Thymus (tissue), 11 donors: ENCODE measurements at regions not wholly inside any gene's neighbourhood (a gene's known extent, or its start where the extent isn't known, plus 50 kb on each side); places are given as distances from the start of the nearest gene placed in this dataset.
A peak's percentile ranks its signal among the peaks of the same experiment; 100 is the strongest.

Source experiments
- DNase-seq, 9 donors: peaks; one replicate each; pipeline ENCODE4 v3.0.0-alpha.2; 2013; ENCODE audit warnings: low spot score in 9 of 9, low read depth in 6 of 9, missing footprints in 1 of 9
- H3K27ac ChIP-seq, 2 donors: one replicate each; pipeline ENCODE4 v1.5.1; 2013; ENCODE audit warnings: control low read depth in 1 of 2, low read depth in 1 of 2, low read length in 1 of 2, mild to moderate bottlenecking in 1 of 2, moderate library complexity in 1 of 2
- H3K27me3 ChIP-seq, 2 donors: one replicate each; pipeline ENCODE4 v1.5.1; 2013; ENCODE audit warnings: low read length in 1 of 2; ENCODE audit not compliant: control insufficient read depth in 2 of 2, insufficient read depth in 1 of 2
- H3K36me3 ChIP-seq, 2 donors: one replicate each; pipeline ENCODE4 v1.5.1; 2013; ENCODE audit warnings: low read length in 1 of 2, mild to moderate bottlenecking in 1 of 2, moderate library complexity in 1 of 2; ENCODE audit not compliant: control insufficient read depth in 2 of 2, insufficient read depth in 2 of 2
- H3K4me1 ChIP-seq, 2 donors: one replicate each; pipeline ENCODE4 v1.5.1; 2013; ENCODE audit warnings: low read length in 2 of 2; ENCODE audit not compliant: control insufficient read depth in 2 of 2, insufficient read depth in 2 of 2
- H3K4me3 ChIP-seq, 2 donors: one replicate each; pipeline ENCODE4 v1.5.1; 2013; ENCODE audit warnings: low read length in 2 of 2, control low read depth in 1 of 2, mild to moderate bottlenecking in 1 of 2
- H3K9me3 ChIP-seq, 2 donors: one replicate each; pipeline ENCODE4 v1.5.1; 2013; ENCODE audit warnings: low read length in 1 of 2, mild to moderate bottlenecking in 1 of 2; ENCODE audit not compliant: control insufficient read depth in 2 of 2, insufficient read depth in 1 of 2
- WGBS: extraction: QIAGEN DNeasy Blood & Tissue Kit; methylation state at CpG from one replicate; pipeline ENCODE4 v1.1.7; 2013; 5-methylcytosine and 5-hydroxymethylcytosine counted together
- donor health status: healthy.

DNA sequence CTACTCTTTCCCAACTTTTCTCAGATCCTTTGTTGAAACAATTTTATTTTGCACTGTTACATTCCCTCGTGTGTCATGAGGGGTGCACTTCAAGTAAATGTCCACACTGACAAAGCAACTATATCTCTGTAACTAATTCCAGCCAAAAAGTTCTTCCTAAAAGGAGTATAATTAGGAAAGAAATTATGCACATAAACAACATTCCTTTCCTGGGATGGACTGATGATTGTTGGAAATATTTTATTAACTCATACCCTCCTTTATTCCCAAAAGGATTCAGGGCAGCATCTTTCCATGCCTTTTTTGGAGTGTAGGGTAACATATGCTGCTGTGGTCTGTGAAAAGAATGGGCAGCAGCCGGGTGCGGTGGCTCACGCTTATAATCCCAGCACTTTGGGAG is 426.1 kb upstream of the THBS1 start:
- no peak for DNase-seq
- no peaks in the 10 kb centered on the region for H3K9me3 ChIP-seq
- no peaks in the 10 kb centered on the region for H3K36me3 ChIP-seq
- no peak overlapping the region for H3K4me3 ChIP-seq
- WGBS: 96% methylated on average over 4 of the region's 4 CpGs
- H3K4me1 ChIP-seq: no peaks in the 10 kb centered on the region
- no peak overlapping the region for H3K27ac ChIP-seq
- no peaks in the 10 kb centered on the region for H3K27me3 ChIP-seq

DNA sequence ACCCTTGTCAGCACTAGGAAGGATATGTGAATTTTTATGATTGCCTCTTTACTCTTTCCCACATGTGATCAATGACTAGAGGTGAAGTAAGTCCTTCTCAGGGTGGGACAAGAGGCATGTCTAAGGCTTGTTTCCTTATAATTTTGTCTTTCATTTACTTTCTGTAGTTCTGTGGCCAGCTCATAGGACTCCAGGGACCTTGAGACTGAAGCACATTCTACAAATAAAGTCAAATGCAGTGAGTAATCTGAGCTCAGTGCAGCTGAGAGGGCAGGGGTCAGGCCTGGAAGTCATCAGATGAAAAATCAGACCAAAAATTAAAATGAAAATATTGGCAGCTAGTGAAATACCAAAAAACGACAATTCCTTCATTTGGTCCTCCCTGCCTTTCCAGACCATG is 424.7 kb upstream of the THBS1 start:
- no peak overlapping the region for H3K4me3 ChIP-seq
- no peaks in the 10 kb centered on the region for H3K27me3 ChIP-seq
- no peak overlapping the region for H3K27ac ChIP-seq
- no peaks in the 10 kb centered on the region for H3K36me3 ChIP-seq
- DNase-seq: no peak
- H3K9me3 ChIP-seq: no peaks in the 10 kb centered on the region
- WGBS: 91% methylated on average over 1 of the region's 1 CpG
- no peaks in the 10 kb centered on the region for H3K4me1 ChIP-seq

DNA sequence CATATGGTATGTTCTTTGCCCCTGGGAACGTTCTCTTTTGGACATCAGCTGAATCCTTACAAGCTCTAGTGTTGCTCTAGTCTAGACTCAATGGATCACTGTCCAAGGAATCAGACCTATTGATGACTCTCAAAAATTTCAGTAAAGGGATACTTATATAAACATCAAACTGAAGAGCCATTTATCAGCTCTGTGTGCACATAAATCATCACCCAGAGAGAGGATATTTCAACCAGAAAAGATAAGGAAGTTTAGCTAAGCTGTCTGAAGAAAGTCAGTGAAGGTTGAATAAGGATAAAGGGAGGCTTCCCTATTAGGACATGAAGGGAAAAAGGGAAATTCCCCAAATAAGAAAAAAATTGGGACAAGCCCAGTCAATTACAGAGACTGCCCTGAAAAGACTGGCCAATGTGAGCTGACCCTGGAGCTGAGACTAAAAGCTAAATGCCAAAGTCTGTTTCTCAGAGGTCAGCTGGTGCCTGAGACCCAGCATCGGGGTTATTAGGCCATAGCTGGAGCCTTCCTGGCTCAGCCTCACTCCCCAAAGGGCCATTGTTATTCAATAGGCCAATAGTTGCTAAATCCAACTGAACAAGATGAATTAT is 424.1 kb upstream of the THBS1 start:
- WGBS: 95% methylated on average over 2 of the region's 2 CpGs
- Histone ChIP-seq H3K9me3 (no peaks in the 10 kb centered on the region), H3K27me3 (no peaks in the 10 kb centered on the region), H3K36me3 (no peaks in the 10 kb centered on the region), H3K4me1 (no peaks in the 10 kb centered on the region), H3K27ac (no peak overlapping the region), H3K4me3 (no peak overlapping the region)
- DNase-seq: no peak

DNA sequence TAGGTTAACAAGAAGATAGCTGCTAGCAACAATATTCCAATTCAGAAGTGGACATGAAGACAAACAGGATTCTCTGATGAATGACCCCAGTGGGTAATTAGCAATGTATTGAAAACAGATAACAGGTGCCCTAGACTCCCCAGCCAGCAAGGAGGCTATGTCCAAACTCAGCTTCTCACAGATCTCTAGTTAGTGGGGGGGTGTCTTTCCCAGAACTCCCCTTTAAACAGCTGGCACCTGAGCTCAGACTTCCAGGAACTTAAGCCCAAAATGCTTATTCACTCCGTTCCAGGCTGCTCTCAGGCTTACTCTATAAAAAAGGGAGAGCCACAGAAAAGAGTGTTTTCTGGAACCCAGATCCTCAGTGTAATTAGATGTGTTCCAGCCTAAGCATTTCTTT is 423.0 kb upstream of the THBS1 start:
- Histone ChIP-seq H3K9me3 (no peaks in the 10 kb centered on the region), H3K27me3 (no peaks in the 10 kb centered on the region), H3K4me1 (no peaks in the 10 kb centered on the region), H3K4me3 (no peak overlapping the region), H3K36me3 (no peaks in the 10 kb centered on the region), H3K27ac (no peak overlapping the region)
- WGBS: 70% methylated on average over 1 of the region's 1 CpG
- no peak for DNase-seq

DNA sequence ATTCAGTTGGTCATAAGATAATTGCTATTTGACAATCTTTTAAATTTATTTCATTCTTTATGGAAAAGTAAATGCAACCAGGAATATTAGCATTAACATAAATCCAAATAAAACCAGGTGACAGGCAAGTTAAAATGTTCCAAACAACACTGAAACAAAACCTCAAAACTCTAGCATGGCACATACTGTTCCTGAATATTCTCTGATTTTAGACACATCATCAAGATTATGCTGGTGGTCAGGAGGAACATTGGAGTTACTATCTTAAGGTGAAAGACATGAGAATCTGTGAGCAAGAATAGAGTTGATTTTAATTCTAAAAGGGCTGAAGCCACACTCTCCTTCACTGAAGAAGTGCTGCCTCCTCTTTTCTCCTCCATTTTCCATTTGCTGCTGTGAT is 421.0 kb upstream of the THBS1 start:
- no peaks in the 10 kb centered on the region for H3K36me3 ChIP-seq
- DNase-seq: no peak
- no peaks in the 10 kb centered on the region for H3K4me1 ChIP-seq
- no peaks in the 10 kb centered on the region for H3K27me3 ChIP-seq
- H3K9me3 ChIP-seq: no peaks in the 10 kb centered on the region
- H3K27ac ChIP-seq: no peak overlapping the region
- no peak overlapping the region for H3K4me3 ChIP-seq

DNA sequence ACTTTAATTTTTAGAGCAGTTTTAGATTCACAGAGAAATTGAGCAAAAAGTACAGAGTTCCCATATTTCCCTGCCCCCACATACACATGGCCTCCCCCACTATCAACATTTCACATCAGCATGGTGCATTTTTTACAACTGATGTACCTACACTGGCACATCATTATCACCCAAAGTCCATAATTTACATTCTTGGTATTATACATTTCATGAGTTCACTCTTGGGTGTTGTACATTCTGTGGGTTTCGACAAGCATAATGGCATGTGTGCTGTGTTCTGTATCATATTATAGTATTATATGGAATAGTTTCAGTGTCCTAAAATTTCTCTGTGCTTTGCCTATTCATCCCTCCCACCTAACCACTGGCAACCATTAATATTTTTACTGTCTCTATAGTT is 419.8 kb upstream of the THBS1 start:
- H3K27me3 ChIP-seq: peaks cover 0 to 3% of the 10 kb centered on the region in 2 donors
- no peaks in the 10 kb centered on the region for H3K36me3 ChIP-seq
- WGBS: 100% methylated on average over 1 of the region's 1 CpG
- no peak overlapping the region for H3K4me3 ChIP-seq
- no peaks in the 10 kb centered on the region for H3K4me1 ChIP-seq
- H3K9me3 ChIP-seq: no peaks in the 10 kb centered on the region
- no peak overlapping the region for H3K27ac ChIP-seq
- no peak for DNase-seq

DNA sequence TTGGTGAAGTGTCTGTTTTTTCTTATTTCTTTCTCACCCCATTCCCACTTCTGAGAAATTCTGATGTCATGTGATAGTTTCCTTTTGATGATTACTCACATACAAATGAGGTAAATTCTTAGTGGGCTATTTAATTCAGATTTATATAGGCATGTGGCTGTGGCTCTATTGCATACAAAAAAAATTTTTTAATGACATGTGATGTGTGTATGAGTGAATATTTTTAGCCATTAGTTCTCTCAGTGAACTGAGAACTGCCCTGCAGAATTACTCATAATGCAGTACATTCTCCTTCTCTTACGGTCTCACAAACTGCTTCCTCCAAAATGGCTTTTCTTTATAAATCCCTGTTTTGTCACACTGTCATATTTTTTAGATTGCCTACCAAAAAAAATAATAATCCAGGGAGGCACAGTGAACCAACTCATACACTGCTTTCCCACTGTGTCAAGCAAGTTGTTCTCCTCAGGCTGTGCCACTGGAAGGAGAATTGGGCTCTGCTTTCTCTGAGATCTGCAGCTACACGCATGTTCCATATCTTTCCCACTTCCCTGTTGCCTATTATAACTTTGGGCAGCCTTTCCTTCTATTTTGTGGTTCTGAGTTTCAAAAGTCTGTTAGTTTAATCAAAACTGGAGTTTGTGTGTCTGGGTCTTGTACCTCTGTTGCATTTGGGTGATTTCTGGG is 415.7 kb upstream of the THBS1 start:
- Histone ChIP-seq H3K27me3 (peaks cover 0 to 3% of the 10 kb centered on the region in 2 donors), H3K9me3 (no peaks in the 10 kb centered on the region), H3K36me3 (no peaks in the 10 kb centered on the region), H3K4me1 (no peaks in the 10 kb centered on the region), H3K27ac (no peak overlapping the region), H3K4me3 (no peak overlapping the region)
- no peak for DNase-seq
- 96% methylated on average over 2 of the region's 2 CpGs for WGBS

DNA sequence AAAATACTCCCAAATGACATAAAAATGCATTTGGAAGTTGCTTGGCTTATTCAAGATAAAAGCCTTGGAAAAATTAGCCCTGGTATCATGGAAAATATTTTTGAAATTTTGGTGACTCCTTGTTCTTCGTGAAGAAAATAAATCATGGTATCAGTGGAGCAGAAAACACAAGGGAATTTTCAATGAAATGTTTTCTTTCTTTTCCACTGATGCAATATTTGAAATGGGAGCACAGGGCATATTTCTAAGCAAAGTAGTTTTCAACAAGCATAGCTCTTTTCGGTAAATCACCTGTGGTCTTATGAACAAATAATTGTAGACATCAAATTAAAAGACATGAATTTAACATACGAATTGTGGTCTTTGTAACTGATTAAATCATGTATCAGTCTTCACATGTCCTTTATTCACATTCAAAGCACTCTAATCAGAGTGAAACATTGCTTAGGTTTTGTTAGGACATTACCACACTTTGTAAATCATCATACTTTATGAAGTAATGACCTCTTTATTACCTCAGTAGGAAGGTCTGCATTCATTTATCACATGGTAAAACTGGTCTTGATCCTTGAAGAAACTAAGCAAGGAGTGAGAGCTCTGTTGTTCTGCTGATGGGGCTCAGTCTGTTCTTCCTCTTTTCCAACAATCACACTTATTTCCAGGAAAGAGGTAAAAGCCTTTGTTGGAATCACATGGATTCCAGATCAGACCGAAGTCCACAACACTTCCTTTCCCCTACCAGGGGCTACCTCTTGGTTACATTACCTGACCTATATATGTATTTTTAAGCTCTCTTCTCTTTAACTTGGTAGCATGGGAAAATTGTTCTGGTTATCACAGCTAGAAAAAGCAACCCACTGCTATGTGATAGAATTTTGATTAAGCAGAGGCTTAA is 413.5 kb upstream of the THBS1 start:
- WGBS: 81% methylated on average over 4 of the region's 4 CpGs
- Histone ChIP-seq H3K4me1 (peaks cover 0 to under 1% of the 10 kb centered on the region in 2 donors), H3K27me3 (peaks cover 0 to 3% of the 10 kb centered on the region in 2 donors), H3K9me3 (no peaks in the 10 kb centered on the region), H3K36me3 (no peaks in the 10 kb centered on the region), H3K27ac (no peak overlapping the region), H3K4me3 (no peak overlapping the region)
- no peak for DNase-seq

DNA sequence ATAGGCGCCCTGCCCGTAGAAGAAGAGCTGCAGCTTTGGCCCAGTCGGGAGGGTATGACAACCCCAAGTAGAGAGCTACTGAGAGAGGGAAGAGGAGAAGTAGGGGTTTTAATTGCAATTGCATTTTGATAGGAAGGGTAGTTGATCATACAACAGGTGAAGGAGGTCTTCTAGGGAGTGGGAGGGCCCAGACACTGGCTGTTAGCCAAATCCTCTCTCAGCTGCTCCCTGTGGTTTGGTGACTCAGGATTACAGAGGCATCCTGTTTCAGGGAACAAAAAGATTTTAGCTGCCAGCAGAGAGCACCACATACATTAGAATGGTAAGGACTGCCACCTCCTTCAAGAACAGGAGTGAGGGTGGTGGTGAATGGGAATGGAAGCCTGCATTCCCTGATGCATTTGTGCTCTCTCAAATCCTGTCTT is 408.9 kb upstream of the THBS1 start:
- Histone ChIP-seq H3K4me3 (no peak overlapping the region), H3K9me3 (no peaks in the 10 kb centered on the region), H3K27ac (peak overlapping the region in 1 of 2 donors; percentile 73), H3K36me3 (no peaks in the 10 kb centered on the region), H3K4me1 (peaks cover 0 to 5% of the 10 kb centered on the region in 2 donors), H3K27me3 (no peaks in the 10 kb centered on the region)
- peak in 8 of 9 donors; percentile 1 to 47 (median 6) for DNase-seq
- WGBS: 79% methylated on average over 3 of the region's 3 CpGs
